Esophagus mucosa (tissue), 1 donor: ENCODE measurements at regions not wholly inside any gene's neighbourhood (a gene's known extent, or its start where the extent isn't known, plus 50 kb on each side); places are given as distances from the start of the nearest gene placed in this dataset.
A peak's percentile ranks its signal among the peaks of the same experiment; 100 is the strongest.
"Not testable (repeated sequence)": the region's sequence is repeated elsewhere in the genome, so short reads cannot be mapped to it uniquely, and the experiment has no call there.

Experiments
- ATAC-seq: fragments of 200-7000 bp; cut with Tn5 transposase; one replicate; pipeline ENCODE4 v1.9.1; 2020
- donor health status: DM: yes; HTN: yes; CAD: no.

- ATAC-seq, result no peak
Observed at GRCh38 chr2:120539424-120539936, 193.5 kb downstream of the INHBB start.

- peak; percentile 85 for ATAC-seq
Observed at GRCh38 chr2:120539937-120540718, 194.2 kb downstream of the INHBB start.

- ATAC-seq, result peak; percentile 64
Observed at GRCh38 chr2:120540719-120541552, 194.7 kb upstream of the GLI2 start.

- ATAC-seq, result no peak
Observed at GRCh38 chr2:120541553-120541932, 194.1 kb upstream of the GLI2 start.

- no peak for ATAC-seq
Observed at GRCh38 chr2:120541972-120542670, 193.5 kb upstream of the GLI2 start.

GRCh38 chr2:120542911-120543527 is 192.6 kb upstream of the GLI2 start:
- no peak for ATAC-seq

- no peak for ATAC-seq
Observed at GRCh38 chr2:120543899-120544298, 191.8 kb upstream of the GLI2 start.

GRCh38 chr2:120544522-120544921 is 191.1 kb upstream of the GLI2 start:
- ATAC-seq, result no peak

GRCh38 chr2:120545007-120545406 is 190.7 kb upstream of the GLI2 start:
- ATAC-seq, result not testable (repeated sequence)

- no peak for ATAC-seq
Observed at GRCh38 chr2:120545521-120546047, 190.1 kb upstream of the GLI2 start.

GRCh38 chr2:120546048-120546864 is 189.4 kb upstream of the GLI2 start:
- ATAC-seq, result no peak

GRCh38 chr2:120546865-120547390 is 188.7 kb upstream of the GLI2 start:
- ATAC-seq, result no peak

- ATAC-seq, result no peak
Observed at GRCh38 chr2:120547662-120548061, 188.0 kb upstream of the GLI2 start.

- no peak for ATAC-seq
Observed at GRCh38 chr2:120548627-120549608, 186.8 kb upstream of the GLI2 start.

GRCh38 chr2:120549841-120550240 is 185.8 kb upstream of the GLI2 start:
- no peak for ATAC-seq

GRCh38 chr2:120550282-120550681 is 185.4 kb upstream of the GLI2 start:
- no peak for ATAC-seq

GRCh38 chr2:120550893-120551446 is 184.7 kb upstream of the GLI2 start:
- no peak for ATAC-seq

- no peak for ATAC-seq
Observed at GRCh38 chr2:120551522-120551921, 184.1 kb upstream of the GLI2 start.

GRCh38 chr2:120552079-120552478 is 183.6 kb upstream of the GLI2 start:
- ATAC-seq, result no peak
